Breast epithelium (tissue), 4 donors: ENCODE measurements at regions not wholly inside any gene's neighbourhood (a gene's known extent, or its start where the extent isn't known, plus 50 kb on each side); places are given as distances from the start of the nearest gene placed in this dataset.

Source experiments
- DNase-seq, 2 donors: peaks; one replicate each; pipeline ENCODE4 v3.0.0-alpha.2; 2019; ENCODE audit warnings: low spot score in 2 of 2
- H3K27ac ChIP-seq, 2 donors: fragments of 200-600 bp; sonication (generic) in 1 of 2; one replicate each; pipeline ENCODE4 v1.5.1; 2016 to 2019; ENCODE audit warnings: mild to moderate bottlenecking in 1 of 2
- H3K27me3 ChIP-seq, 2 donors: fragments of 200-600 bp; sonication (generic) in 1 of 2; one replicate each; pipeline versions ENCODE4 v1.5.1 to v1.6.0; 2017 to 2019; ENCODE audit warnings: control low read depth in 1 of 2, mild to moderate bottlenecking in 1 of 2
- H3K36me3 ChIP-seq: fragments of 200-600 bp; one replicate; pipeline ENCODE4 v1.5.1; 2019
- H3K4me1 ChIP-seq, 2 donors: fragments of 200-600 bp; sonication (generic); one replicate each; pipeline ENCODE4 v1.5.1; 2016 to 2019; ENCODE audit warnings: control low read depth in 1 of 2
- H3K4me3 ChIP-seq, 3 donors: fragments of 200-600 bp; sonication (generic); 1 replicate in 2 of 3; 2 replicates in 1 of 3; pipeline ENCODE4 v1.5.1; 2016 to 2019; ENCODE audit warnings: mild to moderate bottlenecking in 3 of 3, moderate library complexity in 2 of 3
- H3K9me3 ChIP-seq, 2 donors: fragments of 200-600 bp; sonication (generic) in 1 of 2; one replicate each; pipeline ENCODE4 v1.5.1; 2016 to 2019; ENCODE audit warnings: control low read depth in 1 of 2
- CTCF ChIP-seq, 3 donors: fragments of 450-650 bp; IDR thresholded peaks; one replicate each; pipeline ENCODE4 v1.5.1; 2016 to 2017; ENCODE audit warnings: antibody characterized with exemption in 3 of 3, mild to moderate bottlenecking in 3 of 3, moderate library complexity in 3 of 3
- POLR2A ChIP-seq: fragments of 450-650 bp; IDR thresholded peaks from one replicate; pipeline ENCODE4 v1.6.1; 2016; ENCODE audit warnings: antibody characterized with exemption, mild to moderate bottlenecking, moderate library complexity
- POLR2AphosphoS5 ChIP-seq, 3 donors: sonication (generic); formaldehyde crosslinking; IDR thresholded peaks; one replicate each; pipeline ENCODE4 v1.6.1; 2017; ENCODE audit warnings: antibody characterized with exemption in 3 of 3
- intact Hi-C: fragments of 100-400 bp; cut with DNase I; formaldehyde crosslinking; loops from one replicate; pipeline ENCODE4 v1.15.1; 2023; ENCODE audit warnings: low total_unique reads

GRCh38 chr13:63472711-63473110, 2057.1 kb upstream of the PCDH20 start:
- no peaks in the 10 kb centered on the region for H3K4me1 ChIP-seq
- no peak overlapping the region for H3K4me3 ChIP-seq
- H3K27me3 ChIP-seq, result no peaks in the 10 kb centered on the region
- peaks cover 0 to 3% of the 10 kb centered on the region in 2 donors for H3K9me3 ChIP-seq
- H3K36me3 ChIP-seq, result no peaks in the 10 kb centered on the region
- intact Hi-C loops, result no loop called here
- DNase-seq, result no peak
- no peak overlapping the region for H3K27ac ChIP-seq
- TF ChIP-seq CTCF (IDR thresholded peaks at IDR 0.05), result no peak
- TF ChIP-seq POLR2A, result no peak
- TF ChIP-seq POLR2AphosphoS5 (IDR thresholded peaks at IDR 0.05), result no peak

- DNase-seq, result no peak
- no peaks in the 10 kb centered on the region for H3K27me3 ChIP-seq
- H3K9me3 ChIP-seq, result peaks cover 5 to 10% of the 10 kb centered on the region in 2 donors
- TF ChIP-seq CTCF (IDR thresholded peaks at IDR 0.05) (no peak), POLR2A (no peak), POLR2AphosphoS5 (IDR thresholded peaks at IDR 0.05) (no peak)
- intact Hi-C loops, result no loop called here
- H3K36me3 ChIP-seq, result no peaks in the 10 kb centered on the region
- H3K27ac ChIP-seq, result no peak overlapping the region
- no peaks in the 10 kb centered on the region for H3K4me1 ChIP-seq
- no peak overlapping the region for H3K4me3 ChIP-seq
These were observed 2048.3 kb upstream of the PCDH20 start for GRCh38 chr13:63463782-63464610.

- intact Hi-C loops, result no loop called here
- TF ChIP-seq CTCF (IDR thresholded peaks at IDR 0.05) (no peak), POLR2A (no peak), POLR2AphosphoS5 (IDR thresholded peaks at IDR 0.05) (no peak)
- Histone ChIP-seq H3K27me3 (no peaks in the 10 kb centered on the region), H3K4me3 (no peak overlapping the region), H3K27ac (no peak overlapping the region), H3K36me3 (no peaks in the 10 kb centered on the region), H3K9me3 (peaks cover 0 to under 1% of the 10 kb centered on the region in 2 donors), H3K4me1 (no peaks in the 10 kb centered on the region)
- no peak for DNase-seq
These were observed 2044.9 kb upstream of the PCDH20 start for GRCh38 chr13:63460462-63461090.

GRCh38 chr13:63457186-63457585, 2041.5 kb upstream of the PCDH20 start:
- no peak for TF ChIP-seq CTCF (IDR thresholded peaks at IDR 0.05)
- TF ChIP-seq POLR2A, result no peak
- no peak for TF ChIP-seq POLR2AphosphoS5 (IDR thresholded peaks at IDR 0.05)
- intact Hi-C loops, result no loop called here
- DNase-seq, result no peak
- Histone ChIP-seq H3K36me3 (no peaks in the 10 kb centered on the region), H3K4me3 (no peak overlapping the region), H3K9me3 (no peaks in the 10 kb centered on the region), H3K27me3 (no peaks in the 10 kb centered on the region), H3K4me1 (no peaks in the 10 kb centered on the region), H3K27ac (no peak overlapping the region)

- intact Hi-C loops, result no loop called here
- no peak overlapping the region for H3K4me3 ChIP-seq
- TF ChIP-seq POLR2AphosphoS5 (IDR thresholded peaks at IDR 0.05) (no peak), CTCF (IDR thresholded peaks at IDR 0.05) (no peak), POLR2A (no peak)
- H3K27ac ChIP-seq, result no peak overlapping the region
- no peak for DNase-seq
- H3K27me3 ChIP-seq, result no peaks in the 10 kb centered on the region
- H3K9me3 ChIP-seq, result no peaks in the 10 kb centered on the region
- no peaks in the 10 kb centered on the region for H3K4me1 ChIP-seq
- no peaks in the 10 kb centered on the region for H3K36me3 ChIP-seq
These were observed 2040.3 kb upstream of the PCDH20 start for GRCh38 chr13:63455938-63456337.
